ENCODE measurements at regions not wholly inside any gene's neighbourhood (a gene's known extent, or its start where the extent isn't known, plus 50 kb on each side); places are given as distances from the start of the nearest gene placed in this dataset.

DNA sequence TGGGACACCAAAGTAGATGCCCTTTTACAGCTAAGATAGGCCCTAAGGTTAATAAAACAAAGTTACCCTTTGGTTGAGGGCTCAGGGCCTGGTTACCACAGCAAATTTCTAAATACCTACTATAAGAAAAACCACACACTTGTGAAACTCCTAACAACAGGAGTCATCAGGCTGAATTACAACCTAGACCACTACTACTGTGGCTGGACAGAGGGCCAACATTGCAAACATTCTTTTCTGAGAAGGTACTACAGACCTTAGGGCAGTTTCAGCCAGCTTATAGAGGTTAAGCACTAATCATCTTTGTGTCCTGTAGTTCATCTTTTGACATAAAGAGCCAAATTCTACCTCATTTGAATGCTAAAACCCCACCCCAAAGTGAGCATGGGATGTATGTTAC, 504.0 kb downstream of the RAPGEF2 start:
- Histone ChIP-seq H2AFZ (ENCODE audit: low read length) (no peak overlapping the region), H3K4me3 (ENCODE audit: extremely low read depth in 1 of 4, insufficient read depth in 2 of 4, low read depth in 3 of 4, low read length in 4 of 4) (no peak overlapping the region), H3K56ac (replicated peaks; ENCODE audit: insufficient read length, low read depth, low read length) (no peak overlapping the region), H2BK20ac (ENCODE audit: low read length) (no peak overlapping the region), H3K23ac (ENCODE audit: insufficient read length) (no peak overlapping the region), H3K23me2 (ENCODE audit: low read depth, low read length) (no peaks in the 10 kb centered on the region), H2BK120ac (replicated peaks; ENCODE audit: low read depth, low read length) (no peak overlapping the region), H3K4me2 (ENCODE audit: insufficient read depth in 1 of 2, low read depth in 2 of 2, low read length in 2 of 2) (no peak overlapping the region), H3K9me3 (ENCODE audit: insufficient read depth in 2 of 2, low read depth in 1 of 2, low read length in 1 of 2) (peaks cover 4 to 6% of the 10 kb centered on the region in 2 experiments; a peak in 2 of 4 replicates), H4K20me1 (replicated peaks in 1 of 2; ENCODE audit: control insufficient read depth in 1 of 2, insufficient read depth in 2 of 2, low read length in 2 of 2) (no peaks in the 10 kb centered on the region), H4K91ac (replicated peaks; ENCODE audit: insufficient read length, low read length) (no peak overlapping the region), H2BK12ac (ENCODE audit: low read depth, low read length) (no peak overlapping the region), H3K79me1 (ENCODE audit: low read depth, low read length) (no peaks in the 10 kb centered on the region), H2BK15ac (ENCODE audit: low read length) (no peak overlapping the region), H3K27ac (ENCODE audit: low read depth, low read length) (no peak overlapping the region), H3K79me2 (ENCODE audit: control insufficient read depth in 1 of 2, insufficient read depth in 2 of 2, low read length in 2 of 2) (no peaks in the 10 kb centered on the region), H3K4ac (replicated peaks; ENCODE audit: insufficient read length, low read depth, low read length) (no peak overlapping the region), H2BK5ac (ENCODE audit: low read depth, low read length) (no peak overlapping the region), H2AK5ac (ENCODE audit: low read depth, low read length) (no peak overlapping the region), H4K5ac (ENCODE audit: insufficient read length, low read depth, low read length) (no peak overlapping the region), H3K14ac (ENCODE audit: insufficient read length) (no peak overlapping the region), H3K36me3 (ENCODE audit: control insufficient read depth in 2 of 4, insufficient read depth in 4 of 4, low read length in 3 of 4) (no peaks in the 10 kb centered on the region; a peak in 1 of 8 replicates), H3K9ac (replicated peaks in 1 of 4; ENCODE audit: extremely low read depth in 1 of 4, low read depth in 3 of 4, low read length in 3 of 4) (no peak overlapping the region; a peak in 1 of 7 replicates), H3K27me3 (replicated peaks in 1 of 4; ENCODE audit: control insufficient read depth in 3 of 4, extremely low read depth in 1 of 4, insufficient read depth in 3 of 4, low read length in 3 of 4) (no peaks in the 10 kb centered on the region), H3K18ac (ENCODE audit: extremely low read depth, low read length) (no peak overlapping the region), H4K8ac (ENCODE audit: extremely low read depth, insufficient read depth, low read length) (no peak overlapping the region), H3K4me1 (replicated peaks in 1 of 4; ENCODE audit: control insufficient read depth in 3 of 4, insufficient read depth in 4 of 4, low read length in 3 of 4) (peaks cover 0 to 3% (median 0%) of the 10 kb centered on the region in 4 experiments; a peak in 1 of 7 replicates)
- no peak for DNase-seq (ENCODE audit: low read depth in 1 of 2, low spot score in 2 of 2)
- FAIRE-seq, result no peak
- ChIA-PET CTCF (ENCODE audit: partially characterized antibody) (no interaction called here), POLR2A (ENCODE audit: partially characterized antibody) (no interaction called here)
- TF ChIP-seq GABPA (IDR thresholded peaks at IDR 0.05; ENCODE audit: borderline replicate concordance, insufficient read depth, low read length) (no peak), SIN3A (conservative IDR thresholded peaks at IDR 0.05 in 1 of 2, IDR thresholded peaks at IDR 0.05 in 1 of 2; ENCODE audit: low read depth in 1 of 2, low read length in 2 of 2) (no peak), SP2 (IDR thresholded peaks at IDR 0.05; ENCODE audit: low read length) (no peak), RXRA (IDR thresholded peaks at IDR 0.05; ENCODE audit: insufficient read depth, low read depth, low read length) (no peak), ASH2L (IDR thresholded peaks at IDR 0.05; ENCODE audit: low read length) (no peak), KDM5A (IDR thresholded peaks at IDR 0.05; ENCODE audit: low read length) (no peak), BCL11A (IDR thresholded peaks at IDR 0.05; ENCODE audit: low read depth in 2 of 2, low read length in 2 of 2) (no peak), NANOG (IDR thresholded peaks at IDR 0.05; ENCODE audit: insufficient read depth, low read depth, low read length, poor library complexity, severe bottlenecking) (no peak), NRF1 (IDR thresholded peaks at IDR 0.05; ENCODE audit: low read depth, low read length) (no peak), CHD2 (IDR thresholded peaks at IDR 0.05; ENCODE audit: low read length) (no peak), POLR2A (IDR thresholded peaks at IDR 0.05; ENCODE audit: control extremely low read depth in 1 of 2, low read depth in 2 of 2, low read length in 2 of 2) (no peak)
- TF ChIP-seq, protein P1, sequence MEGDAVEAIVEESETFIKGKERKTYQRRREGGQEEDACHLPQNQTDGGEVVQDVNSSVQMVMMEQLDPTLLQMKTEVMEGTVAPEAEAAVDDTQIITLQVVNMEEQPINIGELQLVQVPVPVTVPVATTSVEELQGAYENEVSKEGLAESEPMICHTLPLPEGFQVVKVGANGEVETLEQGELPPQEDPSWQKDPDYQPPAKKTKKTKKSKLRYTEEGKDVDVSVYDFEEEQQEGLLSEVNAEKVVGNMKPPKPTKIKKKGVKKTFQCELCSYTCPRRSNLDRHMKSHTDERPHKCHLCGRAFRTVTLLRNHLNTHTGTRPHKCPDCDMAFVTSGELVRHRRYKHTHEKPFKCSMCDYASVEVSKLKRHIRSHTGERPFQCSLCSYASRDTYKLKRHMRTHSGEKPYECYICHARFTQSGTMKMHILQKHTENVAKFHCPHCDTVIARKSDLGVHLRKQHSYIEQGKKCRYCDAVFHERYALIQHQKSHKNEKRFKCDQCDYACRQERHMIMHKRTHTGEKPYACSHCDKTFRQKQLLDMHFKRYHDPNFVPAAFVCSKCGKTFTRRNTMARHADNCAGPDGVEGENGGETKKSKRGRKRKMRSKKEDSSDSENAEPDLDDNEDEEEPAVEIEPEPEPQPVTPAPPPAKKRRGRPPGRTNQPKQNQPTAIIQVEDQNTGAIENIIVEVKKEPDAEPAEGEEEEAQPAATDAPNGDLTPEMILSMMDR (IDR thresholded peaks at IDR 0.05; ENCODE audit: control extremely low read depth in 1 of 3, insufficient read depth in 1 of 3, low read depth in 1 of 3, low read length in 3 of 3), result no peak
- TF ChIP-seq, protein P2, sequence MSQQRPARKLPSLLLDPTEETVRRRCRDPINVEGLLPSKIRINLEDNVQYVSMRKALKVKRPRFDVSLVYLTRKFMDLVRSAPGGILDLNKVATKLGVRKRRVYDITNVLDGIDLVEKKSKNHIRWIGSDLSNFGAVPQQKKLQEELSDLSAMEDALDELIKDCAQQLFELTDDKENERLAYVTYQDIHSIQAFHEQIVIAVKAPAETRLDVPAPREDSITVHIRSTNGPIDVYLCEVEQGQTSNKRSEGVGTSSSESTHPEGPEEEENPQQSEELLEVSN (IDR thresholded peaks at IDR 0.05), result no peak

All from H1 (cell line).